ENCODE measurements at regions not wholly inside any gene's neighbourhood (a gene's known extent, or its start where the extent isn't known, plus 50 kb on each side); places are given as distances from the start of the nearest gene placed in this dataset.

GRCh38 chr4:187619319-187619718 lies 376.3 kb upstream of the ZFP42 start:
- Histone ChIP-seq H2BK120ac (ENCODE audit: low read depth, low read length) (peak overlapping the region; percentile 52), H3K27ac (ENCODE audit: insufficient read depth, low read length) (peak overlapping the region; percentile 70), H3K14ac (replicated peaks; ENCODE audit: low read depth, low read length) (no peak overlapping the region; the same call in 1 of the 2 replicates), H2BK5ac (ENCODE audit: low read depth, low read length, poor library complexity, severe bottlenecking) (peak overlapping the region; percentile 72), H2AFZ (replicated peaks; ENCODE audit: low read length, poor library complexity) (no peak overlapping the region), H4K91ac (ENCODE audit: insufficient read depth, low read depth, low read length) (peak overlapping the region; percentile 45), H3K4me2 (ENCODE audit: low read depth, low read length) (peak overlapping the region; percentile 17; the same call in 1 of the 2 replicates), H3K18ac (ENCODE audit: low read depth, low read length) (peak overlapping the region; percentile 34), H3K36me3 (ENCODE audit: control insufficient read depth, insufficient read depth, low read length) (no peaks in the 10 kb centered on the region), H2AK5ac (ENCODE audit: low read depth, low read length) (peak overlapping the region; percentile 57), H3K4me3 (ENCODE audit: insufficient read depth, low read depth, low read length) (no peak overlapping the region), H4K20me1 (ENCODE audit: insufficient read depth, low read length) (no peaks in the 10 kb centered on the region), H3K4me1 (ENCODE audit: control insufficient read depth, insufficient read depth, low read length) (peaks cover 7% of the 10 kb centered on the region), H3K23ac (ENCODE audit: low read depth, low read length) (no peak overlapping the region), H3K4ac (ENCODE audit: low read depth, low read length) (peak overlapping the region; percentile 12), H2BK20ac (ENCODE audit: low read depth, low read length) (peak overlapping the region; percentile 55), H3K9ac (ENCODE audit: low read depth, low read length) (no peak overlapping the region), H2BK15ac (ENCODE audit: low read depth, low read length) (peak overlapping the region; percentile 22; the same call in 2 of the 3 replicates), H3K56ac (ENCODE audit: extremely low read depth, insufficient read depth, low read length) (0 out of 2 replicates have a peak overlapping the region, but pooled peaks have one; percentile 8), H3K27me3 (ENCODE audit: control insufficient read depth, insufficient read depth, low read length) (no peaks in the 10 kb centered on the region), H2AK9ac (replicated peaks; ENCODE audit: low read depth, low read length, poor library complexity) (no peak overlapping the region), H4K5ac (ENCODE audit: low read depth, low read length) (peak overlapping the region; percentile 78), H3K9me1 (ENCODE audit: insufficient read depth, low read length) (no peaks in the 10 kb centered on the region), H4K8ac (ENCODE audit: low read depth in 2 of 2, low read length in 2 of 2) (peak overlapping the region; percentile 61 to 91), H3K9me3 (ENCODE audit: control insufficient read depth, insufficient read depth, low read length) (peaks cover 2% of the 10 kb centered on the region; the same call in 1 of the 2 replicates), H3K79me1 (ENCODE audit: low read depth in 1 of 2, low read length in 2 of 2) (no peaks in the 10 kb centered on the region)
- ATAC-seq (ENCODE audit: low read depth) (no peak), DNase-seq (no peak)
- no peak for TF ChIP-seq RAD21 (IDR thresholded peaks at IDR 0.05; ENCODE audit: low read length)
- no peak for TF ChIP-seq NFE2L2 (IDR thresholded peaks at IDR 0.05; ENCODE audit: low read depth, low read length)
- TF ChIP-seq USF2 (IDR thresholded peaks at IDR 0.05; ENCODE audit: low read depth, low read length) = no peak
- no peak for TF ChIP-seq MAFK (IDR thresholded peaks at IDR 0.05; ENCODE audit: low read depth, low read length)
- TF ChIP-seq SMC3 (IDR thresholded peaks at IDR 0.05; ENCODE audit: low read depth, low read length) = no peak
- TF ChIP-seq RCOR1 (IDR thresholded peaks at IDR 0.05; ENCODE audit: insufficient replicate concordance, low read length) = no peak
- no peak for TF ChIP-seq CEBPB (IDR thresholded peaks at IDR 0.05; ENCODE audit: low read depth, low read length)
- no peak for TF ChIP-seq BHLHE40 (IDR thresholded peaks at IDR 0.05; ENCODE audit: low read depth, low read length)
- TF ChIP-seq CHD1 (IDR thresholded peaks at IDR 0.05; ENCODE audit: low read depth, low read length) = no peak
- TF ChIP-seq, protein P1, sequence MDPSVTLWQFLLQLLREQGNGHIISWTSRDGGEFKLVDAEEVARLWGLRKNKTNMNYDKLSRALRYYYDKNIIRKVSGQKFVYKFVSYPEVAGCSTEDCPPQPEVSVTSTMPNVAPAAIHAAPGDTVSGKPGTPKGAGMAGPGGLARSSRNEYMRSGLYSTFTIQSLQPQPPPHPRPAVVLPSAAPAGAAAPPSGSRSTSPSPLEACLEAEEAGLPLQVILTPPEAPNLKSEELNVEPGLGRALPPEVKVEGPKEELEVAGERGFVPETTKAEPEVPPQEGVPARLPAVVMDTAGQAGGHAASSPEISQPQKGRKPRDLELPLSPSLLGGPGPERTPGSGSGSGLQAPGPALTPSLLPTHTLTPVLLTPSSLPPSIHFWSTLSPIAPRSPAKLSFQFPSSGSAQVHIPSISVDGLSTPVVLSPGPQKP (IDR thresholded peaks at IDR 0.05; ENCODE audit: borderline replicate concordance, low read depth, low read length) = no peak
- TF ChIP-seq MAZ (IDR thresholded peaks at IDR 0.05; ENCODE audit: borderline replicate concordance, low read depth, low read length) = no peak
- TF ChIP-seq MXI1 (IDR thresholded peaks at IDR 0.05; ENCODE audit: borderline replicate concordance, low read depth, low read length) = no peak
- no peak for TF ChIP-seq POLR2A (IDR thresholded peaks at IDR 0.05; ENCODE audit: low read depth, low read length)
- TF ChIP-seq FOS (IDR thresholded peaks at IDR 0.05; ENCODE audit: low read depth, low read length) = no peak
- TF ChIP-seq RFX5 (IDR thresholded peaks at IDR 0.05; ENCODE audit: low read depth, low read length) = no peak
- TF ChIP-seq CTCF (conservative IDR thresholded peaks at IDR 0.05; ENCODE audit: low read depth, low read length) = no peak
- intact Hi-C loops (cut with micrococcal nuclease) = no loop called here
- POLR2A ChIA-PET (ENCODE audit: unreplicated experiment) = no interaction called here
- dilution Hi-C loops (cut with HindIII; ENCODE audit: low sequenced_read_pairs, unreplicated experiment) = no loop called here
- no CpG with 5 or more reads among the region's 4 CpGs for WGBS, 2 experiments (ENCODE audit: extremely low coverage in 2 of 2, insufficient read length in 1 of 2)
- CTCF ChIA-PET = no interaction called here
- no TSS peak for BruUV-seq (replicated peaks)
- in situ Hi-C loops (cut with MboI; ENCODE audit: low sequenced_read_pairs) = no loop called here
